ENCODE measurements at regions not wholly inside any gene's neighbourhood (a gene's known extent, or its start where the extent isn't known, plus 50 kb on each side); places are given as distances from the start of the nearest gene placed in this dataset.

DNA sequence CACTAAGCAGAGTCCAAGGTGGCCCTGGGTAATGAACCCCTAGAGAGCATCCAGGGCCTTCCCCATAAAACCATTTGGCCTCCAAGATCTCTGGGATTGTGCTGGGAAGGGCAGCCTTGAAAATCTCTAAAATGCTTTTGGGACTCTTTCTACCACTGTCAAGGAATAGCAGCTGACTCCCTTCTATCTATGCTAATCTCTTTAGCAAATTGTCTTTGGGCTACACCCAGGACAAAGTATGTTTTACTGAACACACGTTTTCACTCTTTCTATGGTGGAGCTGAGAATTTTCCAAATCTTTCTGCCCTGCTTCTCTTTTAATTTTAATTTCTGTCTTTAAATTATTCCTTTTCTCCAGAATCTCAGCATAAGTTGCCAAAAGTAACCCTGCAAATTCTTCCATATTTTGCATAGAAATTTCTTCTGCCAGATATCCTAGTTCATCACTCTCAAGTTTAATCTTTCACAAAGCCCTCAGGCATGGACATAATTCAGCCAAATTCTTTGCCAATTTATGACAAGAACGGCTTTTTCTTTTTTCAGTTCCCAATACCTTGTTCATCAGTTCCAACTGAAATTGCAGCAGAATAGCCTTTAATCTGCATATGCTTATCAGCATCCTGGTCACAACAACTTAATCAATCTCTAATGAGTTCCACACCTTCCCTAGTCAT lies 687.0 kb upstream of the ADGRL4 start:
- DNase-seq = no peak

DNA sequence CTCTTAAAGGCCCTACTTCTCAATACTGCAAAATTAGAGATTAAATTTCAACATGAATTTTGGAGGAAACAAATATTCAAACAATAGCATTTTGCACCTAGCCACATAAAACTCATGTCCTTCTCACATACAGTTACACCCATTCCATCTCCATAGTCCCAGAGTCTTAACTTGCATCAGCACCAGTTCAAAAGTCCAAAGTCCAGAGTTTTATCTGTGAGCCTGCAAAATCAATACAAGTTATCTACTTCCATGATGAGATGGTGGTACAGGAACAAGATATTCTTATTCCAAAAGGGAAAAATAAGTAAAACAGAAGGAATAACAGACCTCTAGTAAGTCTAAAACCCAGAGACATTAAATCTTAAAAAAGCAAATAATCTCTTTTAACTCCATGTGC lies 686.0 kb upstream of the ADGRL4 start:
- DNase-seq = no peak

DNA sequence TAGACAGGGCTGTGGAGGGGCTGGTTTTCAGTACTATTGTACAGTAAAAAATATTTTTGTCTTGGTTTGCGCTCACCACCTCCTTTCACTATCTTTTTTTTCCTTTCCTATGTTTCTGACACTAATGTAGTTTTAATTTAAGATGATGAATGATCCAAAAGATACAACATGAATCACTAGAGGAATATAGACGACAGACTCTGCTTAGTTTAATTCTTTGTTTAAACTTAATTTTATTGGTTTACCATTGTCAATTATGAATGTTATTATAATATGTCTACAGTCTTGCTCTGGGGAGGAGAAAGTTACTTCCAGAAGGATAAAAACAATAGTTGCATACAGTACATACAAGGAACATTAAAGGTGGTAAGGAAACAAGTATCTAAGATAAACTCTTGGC lies 682.4 kb upstream of the ADGRL4 start:
- DNase-seq = no peak

DNA sequence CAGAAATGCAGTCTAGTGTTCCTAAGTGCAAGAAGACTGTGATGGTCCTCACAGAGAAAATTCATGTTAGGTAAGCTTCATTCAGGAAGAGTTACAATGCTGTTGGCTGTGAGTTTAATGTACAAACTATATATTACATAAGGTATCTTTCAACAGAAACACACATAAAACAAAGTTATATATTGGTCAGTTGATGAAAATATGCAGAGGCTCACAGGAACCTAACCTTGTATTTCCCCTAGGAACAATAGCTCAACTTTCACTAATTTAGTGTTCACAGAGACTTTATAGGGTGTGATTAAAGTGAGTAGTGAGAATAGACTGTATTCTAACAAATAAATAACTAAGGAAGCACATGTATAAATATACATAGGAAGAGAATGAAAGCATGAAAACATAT lies 676.9 kb upstream of the ADGRL4 start:
- DNase-seq = no peak

DNA sequence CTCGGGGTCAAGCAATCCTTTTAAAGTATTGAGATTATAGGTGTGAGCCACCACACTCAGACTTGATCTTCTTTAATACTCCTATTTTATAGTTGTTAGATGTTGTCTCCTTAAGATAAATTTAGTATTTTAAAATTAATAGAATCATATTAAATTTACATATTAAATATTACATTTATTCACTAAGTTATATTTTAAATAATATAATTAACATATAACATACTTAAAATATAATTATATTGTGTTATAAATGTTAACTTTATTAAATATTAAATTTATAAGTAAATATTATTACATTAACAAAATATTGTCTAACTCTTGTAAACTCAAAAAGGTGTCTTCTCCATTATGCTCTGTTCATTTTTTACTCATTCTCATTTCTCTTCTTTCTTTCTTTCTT lies 675.9 kb upstream of the ADGRL4 start:
- no peak for DNase-seq

DNA sequence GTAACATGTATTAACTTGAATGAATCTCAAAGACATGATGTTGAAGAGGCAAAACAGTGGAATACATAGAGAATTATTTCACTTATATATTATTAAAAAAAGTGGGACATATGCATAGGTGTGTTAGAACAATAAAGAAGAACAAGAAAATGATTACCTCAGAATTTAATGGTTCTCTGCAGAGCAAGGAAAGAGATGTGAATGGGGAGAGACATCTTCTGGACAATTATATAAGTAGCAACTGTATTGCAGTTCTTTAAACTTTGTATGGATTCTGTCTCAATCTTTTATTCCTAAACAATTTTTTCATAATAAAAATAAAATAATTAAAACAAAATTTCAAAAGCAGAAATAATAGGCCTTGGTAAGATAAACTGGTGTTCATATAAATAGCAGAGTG lies 674.9 kb upstream of the ADGRL4 start:
- DNase-seq = no peak

DNA sequence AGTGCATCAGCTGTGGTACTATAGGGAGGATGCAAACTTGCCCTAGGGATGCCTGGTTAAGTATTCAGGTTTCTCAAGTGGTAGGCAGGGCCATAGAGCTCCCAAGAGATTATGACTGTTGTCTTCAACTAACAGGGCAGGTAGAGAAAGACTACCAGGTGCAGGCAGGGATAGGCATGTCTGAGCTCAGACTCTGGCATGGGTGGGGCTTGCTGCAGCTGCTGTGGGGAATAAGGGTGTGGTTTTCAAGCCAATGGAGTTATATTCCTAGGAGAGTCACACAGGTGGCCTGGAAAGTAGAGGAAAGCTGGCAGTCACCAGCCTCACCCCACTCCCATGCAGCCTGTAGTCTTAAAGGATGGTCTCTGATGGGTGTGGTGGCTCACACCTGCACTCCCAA lies 673.4 kb upstream of the ADGRL4 start:
- peak in 1 of 2 experiments; percentile 5 for DNase-seq

DNA sequence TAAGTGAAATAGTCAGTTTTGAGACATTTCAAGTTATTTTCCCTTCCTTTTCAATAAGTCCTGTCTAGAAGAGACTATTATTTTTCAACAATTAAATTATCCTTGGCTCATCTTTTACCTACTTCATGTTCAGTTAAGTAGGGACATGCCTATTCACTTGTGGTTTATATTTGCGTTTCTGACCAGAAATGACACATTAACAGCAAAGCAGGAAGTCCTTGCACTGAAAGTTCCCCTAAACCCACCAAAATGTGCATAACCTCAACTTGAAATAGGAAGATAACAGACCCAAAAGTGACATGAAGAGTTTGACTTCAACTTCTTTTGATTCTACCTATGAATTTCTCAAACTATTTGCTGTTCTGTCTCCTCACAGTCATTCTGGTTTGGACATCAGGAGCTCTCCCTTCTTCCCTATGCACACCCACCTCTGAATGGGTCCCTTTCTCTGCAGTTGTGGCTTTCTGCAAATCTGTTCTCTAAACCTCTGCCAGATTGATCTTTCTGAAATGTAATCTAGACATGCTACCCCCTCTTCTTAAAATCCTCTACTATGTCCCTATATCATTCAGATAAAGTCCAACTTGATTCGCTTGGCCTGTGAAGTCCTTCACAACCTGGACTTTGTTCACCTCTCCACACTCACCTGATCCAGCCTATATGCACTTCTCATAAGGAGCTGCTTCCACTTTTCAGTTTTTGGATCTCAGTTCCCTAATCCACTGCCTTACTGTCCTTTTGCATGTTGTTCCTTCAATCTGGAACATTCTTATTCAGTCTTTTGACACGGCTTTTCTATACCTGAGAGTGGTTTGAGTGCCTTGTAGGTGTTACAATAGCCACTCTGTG lies 661.5 kb upstream of the ADGRL4 start:
- no peak for DNase-seq

DNA sequence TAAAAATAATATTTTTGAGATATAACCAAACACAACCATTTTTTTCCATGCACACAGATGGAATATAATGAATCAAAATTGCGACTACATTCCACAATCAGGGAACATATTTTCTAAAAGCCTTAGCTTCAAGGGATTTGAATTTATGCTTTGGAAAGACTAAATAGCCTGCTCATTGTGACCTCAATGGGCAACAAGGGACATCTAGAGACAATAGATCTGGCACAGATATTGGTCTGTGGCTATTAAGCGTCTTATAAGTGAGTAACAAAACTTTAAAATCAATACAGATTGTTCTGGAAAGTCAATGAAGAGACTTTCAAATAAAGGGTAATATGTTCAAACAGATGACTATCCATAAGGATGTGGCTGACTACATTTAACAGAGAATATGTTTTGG lies 660.6 kb upstream of the ADGRL4 start:
- no peak for DNase-seq

DNA sequence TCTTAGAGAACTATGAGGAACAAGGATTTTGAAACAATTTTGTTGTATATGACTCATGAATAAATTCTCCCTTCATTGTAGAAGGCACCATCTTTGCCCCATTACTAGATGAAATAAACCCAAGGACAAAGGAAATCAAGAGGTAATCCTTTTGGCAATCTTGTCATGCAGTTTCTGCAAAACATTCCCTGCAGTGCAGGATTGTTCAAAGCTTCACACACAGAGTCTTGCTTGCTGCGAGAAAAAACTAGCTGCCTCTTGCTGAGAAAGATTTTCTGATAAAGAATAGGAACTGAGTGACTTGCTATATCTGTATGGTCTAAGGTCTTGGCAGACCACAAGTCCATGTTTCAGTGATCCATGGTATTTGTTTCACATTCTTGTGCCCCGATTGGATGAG lies 657.4 kb upstream of the ADGRL4 start:
- no peak for DNase-seq

DNA sequence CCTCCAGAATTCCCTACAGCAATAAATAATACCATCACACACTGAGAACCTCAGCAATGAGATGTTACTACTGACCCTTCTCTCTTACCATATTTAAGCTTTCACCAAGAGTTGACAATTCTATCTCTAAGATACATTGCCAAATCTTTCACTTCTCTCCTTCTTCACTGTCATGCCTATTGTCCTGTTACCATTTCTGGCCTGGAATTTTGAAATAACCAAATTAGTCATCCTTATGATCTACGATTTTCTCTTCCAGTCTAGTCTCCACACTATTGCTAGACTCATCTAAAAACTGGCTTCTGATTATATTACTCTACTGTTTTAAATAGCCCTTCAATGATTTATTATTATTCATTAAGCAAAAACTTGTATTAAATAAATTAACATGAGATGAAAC lies 656.1 kb upstream of the ADGRL4 start:
- DNase-seq = no peak

DNA sequence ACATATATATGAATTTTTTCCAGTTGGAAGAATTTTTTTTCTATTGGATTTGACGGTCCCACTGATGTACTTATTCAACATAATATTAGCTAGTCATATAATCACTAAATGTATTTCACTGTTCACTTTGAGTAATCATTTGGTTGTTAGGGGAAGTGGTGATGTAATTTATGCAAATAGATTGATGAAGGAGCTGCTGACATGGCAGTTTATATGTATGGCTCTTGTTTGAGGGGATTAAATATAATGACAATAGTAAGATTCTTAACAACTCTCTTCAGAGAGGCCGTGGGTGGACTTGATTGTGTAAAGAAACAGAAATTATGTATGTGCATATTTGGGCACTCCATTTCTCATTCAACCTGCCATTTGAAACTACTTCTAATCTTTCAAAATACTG lies 653.6 kb upstream of the ADGRL4 start:
- DNase-seq = no peak

DNA sequence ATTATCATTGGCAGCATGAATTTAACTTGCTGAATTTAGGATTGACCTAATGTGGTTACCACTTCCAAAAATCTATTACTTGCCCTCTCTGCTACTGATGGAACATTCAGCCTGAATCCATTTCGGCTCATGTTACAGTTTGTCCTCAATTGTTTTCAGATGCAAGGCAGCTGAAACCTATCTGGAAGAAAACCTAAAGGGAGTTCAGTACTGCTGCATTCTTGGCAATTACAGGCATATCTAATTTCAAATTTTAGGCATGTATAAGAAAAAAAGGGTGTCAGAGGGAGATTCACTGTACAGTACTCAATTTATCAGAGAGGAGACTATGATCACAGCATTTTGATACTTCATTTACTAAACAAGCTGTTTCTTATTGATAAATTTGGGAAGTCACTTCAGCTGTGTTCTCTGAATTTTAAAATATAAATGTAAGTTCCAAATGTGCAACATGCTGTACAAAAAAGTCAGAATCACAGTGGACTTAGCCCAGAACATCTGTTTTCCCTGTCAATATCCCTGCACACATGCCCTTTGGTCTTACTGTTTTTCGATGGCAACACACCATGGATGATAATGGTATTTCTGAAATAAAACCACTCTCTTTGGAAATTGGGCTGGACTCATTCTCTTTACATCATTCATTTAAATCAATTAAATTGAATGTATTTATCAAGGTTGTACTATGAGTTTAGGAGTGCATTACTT lies 651.6 kb upstream of the ADGRL4 start:
- DNase-seq = no peak

DNA sequence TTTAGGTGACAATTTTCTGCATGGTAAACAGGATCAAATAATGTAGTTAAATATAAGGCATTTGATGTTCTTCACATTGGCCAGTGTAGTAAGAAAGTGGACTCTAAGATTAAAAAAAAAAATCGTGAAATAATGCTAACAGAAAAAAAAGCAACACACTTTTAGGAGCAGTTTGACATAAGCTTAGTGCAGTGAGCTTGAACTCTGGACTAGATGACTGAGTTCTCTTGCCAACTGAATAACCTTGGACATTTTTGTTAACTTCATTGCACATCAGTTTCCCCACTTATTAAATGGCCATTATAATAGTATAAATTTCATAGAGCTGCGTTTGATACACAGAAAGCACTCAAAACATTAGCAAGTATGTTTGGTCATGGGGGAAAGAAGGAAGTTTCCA lies 649.3 kb upstream of the ADGRL4 start:
- DNase-seq = no peak

DNA sequence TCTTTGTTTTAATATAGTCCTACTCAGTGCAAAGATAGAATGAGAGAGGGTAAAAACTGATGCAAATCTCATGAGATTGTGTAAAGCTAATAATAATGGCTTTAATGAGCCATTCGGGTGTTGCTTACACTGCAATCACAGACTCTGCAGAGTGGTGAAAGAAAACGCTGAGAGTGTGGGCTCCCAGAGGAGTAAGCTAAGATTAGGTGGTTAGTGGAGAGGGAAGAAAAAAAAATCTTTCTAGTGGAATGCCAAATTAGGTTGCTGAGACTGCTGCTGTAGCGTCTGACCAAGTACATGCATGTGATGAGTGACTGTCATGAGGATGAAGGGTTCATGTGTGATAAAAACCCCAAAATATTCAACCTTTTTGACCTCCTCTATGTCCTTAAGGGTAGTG lies 645.9 kb upstream of the ADGRL4 start:
- DNase-seq = no peak

DNA sequence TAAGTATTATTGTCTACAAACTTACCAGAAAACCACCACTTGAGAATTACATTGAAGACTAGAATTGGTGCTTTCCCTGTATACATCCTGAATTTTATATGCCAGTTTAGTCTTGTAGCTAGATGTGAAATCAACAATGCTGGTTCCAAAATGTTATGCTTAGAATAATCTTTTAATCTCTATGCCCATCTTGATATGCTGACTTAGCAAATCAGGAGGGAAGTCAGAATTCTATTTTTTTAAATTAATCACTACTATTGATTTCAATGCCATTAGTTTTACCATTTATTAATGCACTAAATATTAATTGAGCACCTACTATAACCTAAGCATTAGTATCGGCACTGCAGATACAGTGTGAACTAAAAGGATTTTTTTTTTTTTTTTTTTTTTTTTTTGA lies 641.6 kb upstream of the ADGRL4 start:
- DNase-seq = no peak

DNA sequence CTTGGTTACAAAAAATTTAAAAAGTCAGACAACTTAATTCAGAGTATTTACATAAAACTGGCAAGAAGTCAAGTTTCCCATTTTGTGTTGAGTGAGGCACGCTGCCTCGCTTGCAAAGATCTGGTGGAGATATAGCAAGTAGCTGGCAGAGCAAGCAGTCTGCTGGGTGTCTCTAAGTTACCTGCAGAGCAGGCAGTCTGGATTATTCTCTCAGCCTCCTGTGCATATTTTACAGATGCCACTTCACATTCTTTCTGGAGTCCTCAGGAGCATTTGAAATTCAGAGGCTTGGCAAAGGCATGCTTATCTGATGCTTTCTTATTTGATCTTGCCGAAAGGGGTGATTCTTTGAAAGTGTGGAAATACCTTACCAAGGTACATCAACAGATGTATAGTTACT lies 640.4 kb upstream of the ADGRL4 start:
- no peak for DNase-seq

DNA sequence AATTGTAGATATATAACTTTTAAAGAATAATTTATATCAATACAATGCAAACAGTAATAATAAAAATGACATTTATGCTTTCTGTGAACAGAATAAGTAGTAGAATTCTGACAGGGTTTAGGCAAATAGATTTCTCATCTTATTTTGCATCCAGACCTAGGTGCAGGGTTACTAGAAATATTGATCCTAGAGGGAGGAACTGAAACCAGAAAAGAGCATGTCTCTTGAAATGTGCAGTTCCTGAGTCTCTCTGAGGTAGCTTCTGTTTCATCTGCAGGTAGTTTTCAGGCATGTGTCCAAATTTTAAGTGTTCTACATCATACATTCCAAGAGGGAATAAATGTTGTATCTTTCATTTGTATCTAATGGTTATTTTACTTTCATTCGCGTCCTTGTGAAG lies 631.9 kb upstream of the ADGRL4 start:
- DNase-seq = no peak

DNA sequence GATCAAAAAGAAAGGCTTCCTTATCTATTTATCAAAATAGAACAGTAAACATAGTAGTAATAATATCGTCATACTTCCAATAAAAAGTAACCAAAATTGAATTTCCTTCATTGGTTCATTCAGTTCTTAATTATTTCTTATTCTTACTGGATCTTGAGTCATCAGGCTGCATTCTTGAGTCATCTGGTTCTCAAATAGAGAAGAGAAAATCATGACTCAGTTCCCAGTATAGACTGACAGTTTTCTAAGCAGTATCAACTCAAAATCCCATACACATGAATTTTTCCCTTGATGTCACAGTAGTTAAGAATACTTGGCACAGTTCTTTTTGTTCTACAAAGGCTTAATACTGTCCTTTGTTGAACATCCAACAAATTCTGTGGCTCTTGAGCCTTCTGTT lies 626.9 kb upstream of the ADGRL4 start:
- DNase-seq = no peak

DNA sequence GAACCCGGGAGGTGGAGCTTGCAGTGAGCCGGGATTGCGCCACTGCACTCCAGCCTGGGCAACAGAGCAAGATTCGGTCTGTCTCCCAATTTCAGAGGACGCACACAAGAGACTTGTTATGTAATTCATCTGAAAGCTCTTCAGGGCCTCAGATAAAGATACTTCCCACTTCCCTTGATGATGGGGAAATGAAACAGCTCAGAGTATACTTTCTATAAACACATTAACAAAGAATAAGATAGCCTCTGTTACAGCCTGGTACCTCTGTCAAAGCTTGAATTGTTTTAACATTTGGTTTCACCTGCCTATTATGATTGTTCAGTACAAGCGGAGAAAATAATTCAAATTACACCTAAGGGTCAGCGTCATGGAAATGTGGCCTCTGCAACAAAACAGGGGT lies 622.9 kb upstream of the ADGRL4 start:
- DNase-seq = no peak

DNA sequence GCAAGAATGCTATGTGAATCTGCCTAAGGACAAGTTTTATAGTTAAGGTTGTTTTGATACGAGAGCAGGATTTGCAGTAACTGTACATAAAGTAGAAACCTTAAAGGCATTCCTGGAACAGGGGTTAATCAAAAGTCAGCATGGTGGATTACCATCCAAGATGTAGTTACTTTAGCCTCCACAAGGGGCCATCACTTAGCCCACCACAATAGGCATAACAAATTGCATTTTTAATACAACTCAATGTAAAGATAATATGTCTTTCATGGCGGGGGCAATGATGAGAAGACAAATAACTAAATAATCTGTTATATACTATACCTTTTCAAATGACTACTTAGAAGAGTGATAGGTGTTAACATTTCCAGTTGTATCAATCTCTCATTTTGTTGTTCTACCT lies 611.2 kb upstream of the ADGRL4 start:
- DNase-seq = no peak

DNA sequence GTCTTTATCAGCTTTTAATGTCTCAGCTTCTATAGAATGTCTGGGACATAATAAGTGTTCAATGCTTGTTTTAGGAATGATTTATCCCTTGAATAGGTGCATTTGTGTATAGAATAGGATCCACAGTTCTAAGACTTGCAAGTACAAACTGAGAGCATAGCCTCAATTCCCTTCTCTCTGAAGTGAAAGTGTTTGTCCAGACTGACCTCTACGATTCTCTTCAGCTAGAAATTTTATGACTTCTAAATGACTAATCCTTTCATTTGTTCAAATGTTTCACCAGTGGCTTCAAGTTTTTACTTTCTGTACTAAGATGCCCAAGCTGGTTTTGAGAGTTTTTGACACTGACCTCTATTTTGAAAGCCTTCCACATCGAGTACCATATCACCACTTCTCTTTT lies 608.2 kb upstream of the ADGRL4 start:
- no peak for DNase-seq

DNA sequence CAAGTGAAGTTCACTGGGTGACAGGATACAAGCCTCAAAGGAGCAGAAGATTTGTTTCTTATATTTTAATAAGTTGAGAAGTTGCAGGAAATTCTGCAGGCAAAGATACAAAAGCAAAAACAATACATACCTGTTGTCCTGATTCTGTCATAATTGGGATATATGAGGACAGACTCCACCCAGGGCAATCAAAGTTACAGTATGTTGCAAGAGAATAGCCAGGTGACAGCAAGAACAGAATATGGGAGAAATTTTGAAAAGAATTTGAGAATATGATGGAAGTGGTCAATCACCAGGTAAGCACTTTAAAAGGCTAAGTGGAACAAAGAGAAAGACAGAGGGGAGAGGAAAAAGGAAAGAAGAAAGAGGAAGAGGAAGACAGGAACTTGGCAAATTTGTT lies 607.6 kb upstream of the ADGRL4 start:
- no peak for DNase-seq

DNA sequence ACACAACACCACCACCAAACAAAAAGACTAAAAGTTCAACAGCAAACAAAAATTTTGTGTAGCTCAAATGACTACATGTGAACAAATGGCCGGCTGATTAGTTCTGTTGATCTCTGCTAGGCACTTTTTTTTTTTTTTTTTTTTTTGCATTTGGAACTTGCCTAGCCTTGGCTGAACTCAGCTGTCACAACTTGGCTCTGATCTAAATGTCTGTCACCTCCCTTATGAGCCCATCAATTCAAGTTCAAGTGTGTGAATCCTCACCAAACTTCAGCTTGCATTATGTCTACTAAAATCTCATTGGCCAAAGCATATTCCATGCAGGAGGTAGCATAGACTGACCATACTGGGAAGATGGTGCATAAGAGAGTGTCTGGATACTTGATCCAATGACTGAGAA lies 606.5 kb upstream of the ADGRL4 start:
- no peak for DNase-seq
